GM18873 (cell line): ENCODE measurements at regions not wholly inside any gene's neighbourhood (a gene's known extent, or its start where the extent isn't known, plus 50 kb on each side); places are given as distances from the start of the nearest gene placed in this dataset.

ENCODE experiments used
- ATAC-seq: cut with Tn5 transposase; IDR thresholded peaks from one replicate; pipeline ENCODE4 v1.9.1; 2021; ENCODE audit warnings: mild to moderate bottlenecking, moderate library complexity, moderate number of reproducible peaks; ENCODE audit not compliant: unreplicated experiment, low FRiP score

DNA sequence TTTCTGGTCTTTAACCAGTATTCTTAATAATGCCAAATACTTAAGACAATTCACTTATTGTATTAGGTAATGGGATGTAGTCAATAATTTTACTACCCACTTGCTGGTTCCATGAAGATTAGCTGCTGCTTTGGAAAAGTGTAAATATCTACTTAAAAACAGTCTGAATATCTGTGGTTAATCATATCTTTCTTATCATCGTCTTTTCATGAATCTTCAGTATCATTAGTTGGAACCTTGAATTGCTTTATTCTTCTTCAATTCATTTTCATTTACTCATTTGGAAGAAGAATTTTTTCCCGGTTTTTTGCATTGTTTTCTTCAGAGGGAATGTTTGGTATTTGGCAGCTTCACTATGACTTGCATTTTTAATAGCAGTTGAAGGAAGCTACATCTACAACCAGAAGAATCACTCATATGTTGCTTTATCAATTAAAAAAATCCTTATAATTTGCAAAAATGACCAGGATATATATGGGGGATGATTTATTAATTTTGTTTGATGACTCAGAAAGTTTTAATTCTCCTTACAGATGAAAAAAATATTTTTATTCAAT is 1398.3 kb upstream of the CDH6 start:
- ATAC-seq, result no peak

DNA sequence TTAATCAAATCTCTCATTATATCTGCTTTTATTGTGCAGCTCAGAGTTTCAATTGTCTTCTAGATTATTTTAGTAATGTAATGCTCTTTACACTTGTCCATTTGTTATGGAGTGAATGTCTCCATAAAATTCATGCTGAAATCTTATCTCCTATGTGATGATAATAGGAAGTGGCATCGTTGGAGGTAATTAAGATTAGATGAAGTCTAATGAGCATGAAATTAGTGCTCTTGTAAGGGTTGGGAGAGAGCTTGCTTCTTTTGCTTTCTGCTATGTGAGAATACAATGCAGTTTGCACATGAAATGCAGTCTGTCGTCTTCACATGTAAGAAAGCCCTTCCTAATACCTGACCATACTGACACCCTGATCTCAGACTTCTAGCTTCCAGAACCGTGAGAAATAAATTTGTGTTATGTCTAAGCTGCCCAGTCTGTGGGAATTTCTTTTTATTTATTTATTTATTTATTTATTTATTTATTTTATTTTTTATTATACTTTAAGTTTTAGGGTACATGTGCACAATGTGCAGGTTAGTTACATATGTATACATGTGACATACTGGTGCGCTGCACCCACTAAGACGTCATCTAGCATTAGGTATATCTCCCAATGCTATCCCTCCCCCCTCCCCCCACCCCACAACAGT is 1399.2 kb upstream of the CDH6 start:
- ATAC-seq, result no peak

DNA sequence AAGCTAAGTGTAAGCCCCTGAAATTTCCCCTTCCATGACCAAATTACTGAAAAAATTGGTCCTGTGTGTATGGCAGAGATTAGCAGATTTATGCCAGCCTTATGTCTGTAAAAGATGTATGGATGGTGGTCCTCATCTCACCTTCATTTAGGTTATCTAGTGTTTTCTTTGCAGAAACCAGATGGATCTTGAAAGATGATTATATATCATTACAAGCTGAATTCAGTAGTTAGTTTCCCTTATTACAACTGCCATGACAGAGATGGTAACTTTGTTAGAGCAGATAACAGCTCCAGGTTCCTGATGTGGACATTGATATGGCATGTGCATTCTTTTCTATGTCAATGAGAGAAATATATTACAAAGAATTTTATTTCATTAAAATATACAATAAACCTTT is 1403.2 kb upstream of the CDH6 start:
- ATAC-seq, result no peak

DNA sequence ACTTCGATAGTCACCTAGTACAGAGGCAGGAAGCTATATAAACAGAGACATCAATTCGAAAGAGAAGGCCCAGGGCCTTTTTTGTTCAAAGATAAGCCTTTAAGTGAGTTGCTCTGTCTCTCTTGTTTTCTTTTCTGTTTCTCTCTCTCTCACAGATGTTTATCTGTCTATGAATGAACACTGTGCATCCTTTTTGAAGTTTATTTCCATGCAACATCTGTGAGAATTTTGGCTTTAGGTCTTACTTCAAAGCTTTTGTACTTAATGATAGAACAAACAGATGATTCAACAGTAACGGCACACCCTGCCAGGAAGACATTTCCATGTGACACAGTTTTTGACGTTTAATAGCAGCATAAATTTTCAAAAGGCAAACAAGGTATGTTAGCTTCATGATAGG is 1413.1 kb upstream of the CDH6 start:
- ATAC-seq, result no peak

DNA sequence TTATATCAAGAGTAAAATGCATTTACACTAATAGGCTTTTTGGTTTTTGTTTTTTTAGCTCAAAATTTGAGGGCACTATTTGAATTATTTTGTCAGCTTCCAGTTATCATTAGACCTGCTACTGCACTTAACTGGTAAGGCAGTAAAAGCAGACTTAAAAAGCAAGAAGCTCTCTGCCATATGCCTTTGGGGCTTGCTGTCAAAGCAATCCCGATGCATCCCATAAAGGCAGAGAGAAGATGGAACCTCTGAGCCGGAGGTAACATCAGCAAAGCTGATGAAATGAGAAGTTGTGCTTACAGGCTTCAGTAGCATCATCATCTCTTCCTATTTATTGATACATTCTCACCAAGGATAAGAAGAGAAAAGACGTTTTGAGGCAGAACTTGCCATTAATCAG is 1414.3 kb upstream of the CDH6 start:
- no peak for ATAC-seq

DNA sequence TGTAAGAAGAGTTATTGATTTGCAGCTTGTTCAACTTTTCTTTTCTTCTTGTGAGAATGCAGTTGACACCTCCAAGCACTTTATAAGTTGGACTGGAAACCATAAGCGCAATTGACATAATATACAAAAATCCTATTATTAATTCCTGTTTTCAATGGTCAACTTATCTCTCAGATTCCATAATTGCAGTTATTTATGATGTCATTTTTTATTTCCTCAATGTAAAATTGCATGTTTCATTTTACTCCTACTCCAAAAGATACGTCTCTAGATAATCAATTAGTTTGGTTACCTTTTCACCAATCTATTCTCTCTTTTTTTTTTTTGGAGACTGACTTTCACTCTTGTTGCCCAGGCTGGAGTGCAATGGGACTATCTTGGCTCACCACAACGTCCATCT is 1416.1 kb upstream of the CDH6 start:
- ATAC-seq, result no peak

DNA sequence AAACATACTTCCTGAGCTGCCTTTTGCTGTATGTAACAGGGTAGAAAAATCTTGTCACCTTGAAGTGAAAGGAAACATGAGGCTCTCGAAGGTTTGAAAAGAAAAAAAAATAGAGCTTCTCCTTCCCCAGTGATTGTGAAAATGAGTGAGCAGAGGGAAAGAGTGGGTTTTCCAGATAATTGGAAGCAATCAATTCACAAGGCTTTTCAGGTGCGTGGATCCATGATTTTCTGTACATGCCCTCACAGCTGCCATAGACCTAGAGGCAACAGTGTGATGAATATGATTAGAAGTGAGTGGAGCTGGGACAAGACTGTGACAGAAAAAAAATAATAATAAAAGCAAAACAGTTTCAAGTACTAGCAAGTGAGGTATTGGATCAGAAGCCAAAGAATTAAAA is 1422.5 kb upstream of the CDH6 start:
- no peak for ATAC-seq

DNA sequence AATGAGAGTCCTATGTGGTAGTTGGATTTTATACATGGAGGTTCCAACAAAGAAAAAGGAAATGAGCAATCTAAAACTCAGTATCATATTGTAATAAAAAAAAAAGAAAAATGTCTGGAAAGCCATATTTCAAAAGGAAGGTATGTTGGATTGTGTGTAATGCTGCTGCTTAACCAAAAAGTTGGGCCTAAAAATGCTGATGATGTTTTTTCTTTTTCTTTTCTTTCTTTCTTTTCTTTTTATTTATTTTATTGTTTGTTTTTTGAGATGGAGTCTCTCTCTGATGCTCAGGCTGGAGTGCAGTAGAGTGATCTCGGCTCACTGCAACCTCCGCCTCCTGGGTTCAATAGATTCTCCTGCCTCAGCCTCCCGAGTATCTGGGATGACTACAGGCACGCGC is 1424.0 kb upstream of the CDH6 start:
- ATAC-seq, result no peak

DNA sequence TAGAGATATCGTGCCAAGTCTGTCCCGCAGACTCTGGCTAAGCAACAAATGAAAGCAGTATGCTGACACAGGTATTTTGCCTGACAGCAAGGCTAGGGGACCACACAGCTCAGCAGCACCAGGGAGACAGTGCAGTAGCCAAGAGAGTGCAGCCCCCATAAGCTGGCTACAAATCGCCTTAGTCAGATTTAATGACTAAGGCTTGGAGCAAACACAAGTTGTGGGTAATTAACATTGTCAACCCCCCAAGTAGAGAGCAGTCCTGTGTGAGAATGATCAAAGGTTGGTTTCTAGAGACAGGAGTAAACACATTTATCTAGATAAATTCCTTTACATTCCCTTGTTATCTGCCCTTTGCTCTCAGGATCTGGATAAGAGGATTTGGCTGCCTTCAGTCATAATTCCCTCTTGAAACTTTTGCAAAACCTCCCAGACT is 1434.5 kb upstream of the CDH6 start:
- ATAC-seq, result no peak

DNA sequence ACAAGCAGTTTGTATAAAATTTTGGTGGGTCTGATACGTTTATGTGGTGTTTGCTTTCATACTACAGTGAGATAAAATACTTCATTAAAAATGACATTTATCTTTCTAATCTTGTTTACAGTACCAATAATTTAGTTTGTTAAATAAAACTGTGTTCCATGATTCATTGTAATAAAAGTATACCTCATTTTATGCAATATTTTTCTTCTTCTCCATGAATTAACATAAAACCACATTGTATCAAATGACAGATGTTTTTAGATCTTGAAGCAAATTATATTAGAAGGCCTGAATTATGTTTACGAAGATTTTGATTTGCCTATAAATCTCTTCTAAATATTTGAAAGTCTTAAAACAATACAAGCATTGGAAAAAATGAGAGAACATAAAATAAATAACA is 1443.0 kb upstream of the CDH6 start:
- ATAC-seq, result no peak

DNA sequence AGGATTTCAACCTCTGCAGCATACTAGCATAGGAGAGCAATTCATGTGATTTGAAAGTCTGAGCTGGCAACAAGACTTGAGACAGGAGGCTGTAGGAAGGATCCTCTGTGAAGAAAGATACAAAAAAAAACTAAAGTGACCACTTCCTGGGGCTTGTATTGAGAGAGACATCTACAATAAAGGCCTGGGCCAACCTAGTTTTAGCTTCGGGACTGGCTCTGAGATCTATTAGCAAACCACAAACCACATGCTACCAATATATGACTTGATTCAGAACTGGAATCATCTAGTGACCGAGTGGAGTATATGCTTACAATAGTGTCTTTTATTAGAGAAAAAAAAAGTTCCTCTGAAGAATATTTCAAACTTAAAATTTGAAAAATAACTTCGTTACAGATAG is 1448.9 kb upstream of the CDH6 start:
- no peak for ATAC-seq

DNA sequence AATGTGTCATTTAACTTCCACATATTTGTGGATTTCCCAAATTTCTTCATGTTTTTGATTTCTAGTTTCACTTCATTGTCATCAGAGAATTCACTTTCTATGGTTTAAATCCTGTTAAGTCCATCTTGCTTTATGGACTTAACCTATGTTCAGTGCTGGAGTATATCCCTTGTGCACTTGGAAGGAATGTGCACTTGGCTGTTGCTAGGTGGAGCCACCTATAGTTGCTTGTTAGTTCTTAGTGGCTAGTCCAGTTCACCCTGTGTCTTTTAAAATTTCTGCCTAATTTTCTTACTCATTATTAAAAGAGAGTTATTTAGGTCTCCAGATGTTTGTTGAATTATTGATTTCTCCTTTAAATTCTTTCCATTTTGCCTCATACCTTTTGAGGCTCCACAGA is 1472.5 kb upstream of the CDH6 start:
- ATAC-seq, result no peak

DNA sequence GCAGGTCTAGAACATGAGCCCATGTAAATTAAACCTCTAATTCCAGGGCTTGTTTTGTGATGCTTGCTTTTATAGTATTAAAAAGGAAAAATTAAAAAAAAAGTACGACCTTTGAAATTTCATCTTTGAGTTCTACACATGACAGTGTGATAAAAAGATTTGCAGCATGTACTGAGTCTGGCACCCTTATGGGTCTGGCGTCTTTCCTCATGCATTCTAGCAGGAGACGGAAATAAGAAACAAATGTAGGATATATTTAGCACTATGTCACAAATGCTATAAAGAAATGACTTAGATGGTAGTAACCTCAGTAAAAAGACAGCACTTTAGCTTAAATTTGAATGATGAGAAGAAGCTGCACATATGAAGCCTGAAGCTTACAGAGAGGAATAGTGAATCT is 1474.3 kb upstream of the CDH6 start:
- ATAC-seq, result no peak

DNA sequence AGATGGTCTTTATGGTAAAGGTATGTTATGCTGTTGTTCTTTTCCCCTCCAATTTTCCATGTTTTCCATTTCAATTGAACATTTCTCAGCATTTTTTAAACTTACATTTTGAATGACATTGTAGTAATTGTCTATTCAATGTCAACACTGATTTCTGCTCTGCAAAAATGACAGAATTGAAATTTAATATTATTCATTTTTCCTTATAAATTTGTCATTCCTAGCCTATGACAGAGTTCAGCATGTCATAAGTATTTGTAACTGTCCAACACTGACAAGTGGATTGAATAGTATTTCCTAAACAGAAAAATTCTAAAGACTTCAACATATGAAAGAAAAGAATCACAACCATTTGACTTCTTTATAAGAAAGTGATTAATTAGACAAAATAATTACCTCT is 1478.3 kb upstream of the CDH6 start:
- ATAC-seq, result no peak

DNA sequence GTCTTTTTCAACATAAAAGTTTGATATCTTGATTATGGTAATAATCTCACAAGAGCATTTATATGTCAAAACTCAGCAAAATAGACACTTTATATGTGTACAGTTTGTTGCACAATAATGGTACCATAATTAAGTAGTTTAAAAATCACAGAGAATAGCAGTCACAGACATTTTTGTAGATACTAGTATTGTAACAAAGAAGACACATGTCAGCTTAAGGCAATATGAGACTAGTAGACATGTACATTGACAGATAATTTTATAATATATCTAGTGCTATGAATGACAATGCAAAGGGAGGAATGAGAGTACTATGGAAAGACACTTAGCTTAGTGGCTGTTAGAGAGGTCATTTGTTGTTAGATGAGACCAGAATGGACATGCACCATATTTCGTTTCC is 1490.6 kb upstream of the CDH6 start:
- ATAC-seq, result no peak

DNA sequence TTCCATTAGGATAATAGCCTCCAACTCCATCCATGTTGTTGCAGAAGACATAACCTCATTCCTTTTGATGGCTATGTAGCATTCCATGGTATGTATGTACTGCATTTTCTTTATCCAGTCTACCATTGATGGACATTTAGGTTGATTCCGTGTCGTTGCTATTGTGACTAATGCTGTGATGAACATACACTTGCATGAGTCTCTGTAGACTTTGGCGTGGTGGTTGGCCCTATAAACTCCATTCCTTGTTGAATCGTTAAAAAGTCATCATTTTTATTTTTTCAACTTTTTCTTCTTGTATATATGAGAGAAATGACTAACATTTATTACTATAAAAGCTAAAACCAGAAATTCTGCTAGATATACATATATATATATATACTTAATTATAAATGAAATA is 1491.9 kb upstream of the CDH6 start:
- no peak for ATAC-seq

DNA sequence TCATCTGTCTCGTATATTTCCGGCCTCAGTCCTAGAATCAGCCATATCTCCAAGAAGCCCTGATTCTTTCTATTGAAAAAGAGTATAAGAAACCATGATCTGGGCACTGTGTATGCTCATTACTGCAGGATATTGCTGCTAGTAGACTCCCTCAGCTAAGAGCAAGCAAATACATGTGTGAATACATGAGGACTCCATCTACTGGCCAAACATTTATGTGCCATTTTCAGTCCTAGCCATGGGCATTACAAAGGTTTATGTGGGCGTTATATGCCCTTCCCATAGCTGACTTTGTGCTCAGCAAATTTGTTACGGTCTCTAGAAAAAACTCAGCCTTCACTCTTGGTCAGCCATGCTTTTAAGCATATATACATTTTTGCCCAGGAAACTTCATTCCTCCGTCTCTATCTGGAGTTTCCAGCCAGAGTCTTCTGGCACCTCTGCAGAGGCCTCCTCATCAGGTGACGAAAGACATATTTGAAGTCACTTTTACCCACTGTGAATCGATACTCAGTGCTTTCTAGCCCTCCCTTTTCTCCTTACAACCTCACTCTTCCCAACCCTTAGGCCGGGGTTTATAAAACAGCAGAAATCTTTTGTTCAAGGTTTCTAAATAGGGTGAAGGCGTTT is 1495.6 kb upstream of the CDH6 start:
- ATAC-seq, result no peak

DNA sequence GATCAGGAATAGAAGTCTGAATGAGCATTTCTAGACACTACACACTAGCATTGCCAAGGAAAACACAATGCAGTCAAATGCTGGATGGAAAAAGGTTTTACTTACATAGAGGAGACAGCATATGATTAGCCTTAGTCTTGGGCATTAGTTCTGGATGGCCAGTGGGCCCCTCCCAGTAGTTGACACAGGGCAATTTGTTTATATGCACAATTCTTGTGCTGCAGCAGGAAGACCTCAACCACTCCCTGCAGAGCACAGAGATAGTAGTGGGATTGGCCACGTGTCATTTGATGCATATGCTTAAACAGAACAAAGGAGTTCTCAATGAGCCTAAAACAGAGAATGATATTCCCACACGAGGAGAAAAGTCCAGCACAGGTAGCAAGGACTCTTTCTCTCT is 1496.2 kb upstream of the CDH6 start:
- no peak for ATAC-seq

DNA sequence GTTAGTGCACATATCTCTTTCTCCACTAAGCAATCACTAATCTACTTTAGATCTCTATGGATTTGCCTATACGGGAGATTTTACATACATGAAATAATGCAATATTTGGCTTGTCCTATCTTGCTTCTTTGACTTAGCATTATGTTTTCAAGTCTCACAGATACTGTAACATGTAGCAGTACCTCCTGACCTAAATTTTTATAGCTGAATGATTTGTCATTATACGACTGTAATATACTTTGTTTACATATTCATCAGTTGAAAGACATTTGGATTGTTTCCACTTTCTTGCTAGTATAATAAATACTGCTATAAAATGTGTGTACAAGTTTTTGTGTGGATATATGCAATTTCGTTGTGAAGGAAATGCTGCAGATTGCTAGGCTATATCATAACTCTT is 1520.8 kb upstream of the CDH6 start:
- no peak for ATAC-seq

DNA sequence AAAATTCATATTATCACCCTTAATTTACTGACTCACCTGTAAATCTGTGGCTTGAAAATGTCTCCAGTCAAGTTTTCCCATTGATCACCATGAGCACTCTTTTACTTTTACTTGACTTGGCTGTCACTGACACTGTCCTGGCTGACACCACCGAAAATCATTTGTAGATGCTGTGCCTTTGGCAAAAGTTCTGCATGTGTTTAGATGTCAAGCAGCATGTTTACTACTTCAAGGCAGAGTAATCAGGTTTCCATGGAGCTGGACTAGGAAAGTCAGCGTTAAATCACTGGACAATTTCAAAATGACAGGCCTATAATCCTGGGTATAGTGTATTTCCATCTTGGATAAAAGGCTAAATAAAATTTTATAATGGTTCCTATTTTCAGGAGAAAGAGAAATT is 1530.6 kb upstream of the CDH6 start:
- no peak for ATAC-seq

DNA sequence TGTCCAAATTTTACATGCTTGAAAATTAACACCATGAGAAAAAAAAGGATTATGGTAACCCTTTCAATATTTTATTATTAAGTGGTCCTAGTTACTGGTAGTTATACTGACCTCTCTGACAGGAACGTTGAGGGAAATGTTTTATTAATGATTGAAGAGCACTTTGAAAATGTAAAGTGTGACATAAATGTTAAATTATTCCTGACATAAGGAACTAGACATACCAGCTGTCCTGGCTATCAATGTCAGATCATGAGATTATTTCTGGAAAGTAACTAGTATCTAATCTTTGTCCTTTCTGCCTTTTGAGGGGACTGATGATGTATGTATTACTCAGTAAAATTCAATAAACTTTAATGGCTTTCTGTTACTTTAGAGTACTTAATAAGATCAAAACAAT is 1538.5 kb upstream of the CDH6 start:
- ATAC-seq, result no peak

DNA sequence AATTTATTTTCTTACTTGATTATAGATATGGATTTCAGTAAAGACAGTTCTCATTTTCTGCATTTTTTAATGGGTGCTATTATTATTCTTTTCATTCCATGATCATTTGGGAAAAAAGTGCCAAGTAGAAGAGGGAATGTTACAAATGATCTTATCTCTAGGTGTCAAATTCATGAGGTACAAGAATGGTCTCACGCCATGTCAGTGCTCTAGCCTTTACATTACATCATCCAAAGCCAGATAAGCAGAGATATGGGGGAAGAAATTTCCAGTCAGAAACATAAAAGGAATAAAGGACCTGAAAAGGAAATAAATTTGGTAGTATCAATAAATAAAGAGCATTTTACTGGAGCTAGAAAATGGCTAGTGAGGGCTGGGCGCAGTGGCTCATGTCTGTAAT is 1544.2 kb upstream of the CDH6 start:
- no peak for ATAC-seq
